Naive thymus-derived CD8-positive, alpha-beta T cell (primary cell): ENCODE measurements at regions not wholly inside any gene's neighbourhood (a gene's known extent, or its start where the extent isn't known, plus 50 kb on each side); places are given as distances from the start of the nearest gene placed in this dataset.
"Not testable (repeated sequence)": the region's sequence is repeated elsewhere in the genome, so short reads cannot be mapped to it uniquely, and the experiment has no call there.

ENCODE experiments used
- ATAC-seq, 2 donors: fragments of 150-1000 bp; cut with Tn5 transposase in 1 of 2; sonication (Bioruptor Pico), chemical (Tn5 transposase) in 1 of 2; 1 replicate in 1 of 2; 2 replicates in 1 of 2; pipeline ENCODE4 v1.10.0; 2021; ENCODE audit warnings: mild to moderate bottlenecking in 2 of 2, moderate library complexity in 2 of 2
- POLR2A ChIA-PET: fragments of 350-600 bp; sonication (Branson Sonifier 250); formaldehyde crosslinking; loops from one replicate; lab custom pipeline; 2021; ENCODE audit warnings: antibody characterized with exemption; lab: Charles Lee
- DNase-seq, 10 donors: peaks; one replicate each; pipeline versions ENCODE4 v3.0.0 to v3.0.0-alpha.2; 2020 to 2022
- H3K27ac Mint-ChIP-seq, 10 donors: one replicate each; pipeline ENCODE4 v1.8.0; 2020 to 2022; ENCODE audit warnings: mild to moderate bottlenecking in 10 of 10, mixed read lengths in 10 of 10, moderate library complexity in 4 of 10, inconsistent platforms in 1 of 10
- H3K27me3 Mint-ChIP-seq, 5 donors: one replicate each; pipeline ENCODE4 v1.8.0; 2021 to 2022; ENCODE audit warnings: mixed read lengths in 5 of 5
- H3K36me3 Mint-ChIP-seq, 3 donors: one replicate each; pipeline ENCODE4 v1.8.0; 2020 to 2022; ENCODE audit warnings: mixed read lengths in 3 of 3, mild to moderate bottlenecking in 2 of 3, inconsistent platforms in 1 of 3
- H3K4me1 Mint-ChIP-seq, 4 donors: one replicate each; pipeline ENCODE4 v1.8.0; 2021 to 2022; ENCODE audit warnings: mixed read lengths in 4 of 4
- H3K4me3 Mint-ChIP-seq, 10 donors: one replicate each; pipeline ENCODE4 v1.8.0; 2020 to 2022; ENCODE audit warnings: mild to moderate bottlenecking in 10 of 10, mixed read lengths in 10 of 10, moderate library complexity in 6 of 10, inconsistent platforms in 1 of 10
- H3K9me3 Mint-ChIP-seq, 9 donors: one replicate each; pipeline ENCODE4 v1.8.0; 2020 to 2022; ENCODE audit warnings: mixed read lengths in 9 of 9, mild to moderate bottlenecking in 3 of 9, inconsistent platforms in 1 of 9, moderate library complexity in 1 of 9

DNA sequence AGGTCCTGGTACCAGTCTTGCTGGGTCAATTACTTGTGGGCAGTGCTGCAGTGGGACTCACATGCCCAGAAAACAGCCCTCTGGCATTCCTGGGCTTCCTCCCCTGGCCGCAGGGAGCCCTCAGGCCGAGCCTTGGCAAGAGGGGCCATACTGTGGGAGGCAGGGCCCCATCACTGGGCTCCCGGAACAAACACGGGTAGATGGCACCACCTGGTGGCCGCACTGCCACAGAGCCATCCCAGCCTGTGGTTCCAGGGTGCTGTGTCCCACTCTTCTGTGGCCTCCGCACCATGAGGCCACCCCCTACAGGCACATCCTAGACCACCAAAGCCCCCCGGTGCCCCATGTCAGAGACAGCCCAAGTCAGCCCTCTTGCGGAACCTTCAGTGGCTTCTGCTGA is 123.3 kb upstream of the ZSCAN2 start:
- H3K4me1 Mint-ChIP-seq, POLR2A ChIA-PET, H3K4me3 Mint-ChIP-seq, H3K9me3 Mint-ChIP-seq, H3K27me3 Mint-ChIP-seq, H3K27ac Mint-ChIP-seq, H3K36me3 Mint-ChIP-seq, DNase-seq: not testable (repeated sequence)
- ATAC-seq = peak; percentile 58 to 95

DNA sequence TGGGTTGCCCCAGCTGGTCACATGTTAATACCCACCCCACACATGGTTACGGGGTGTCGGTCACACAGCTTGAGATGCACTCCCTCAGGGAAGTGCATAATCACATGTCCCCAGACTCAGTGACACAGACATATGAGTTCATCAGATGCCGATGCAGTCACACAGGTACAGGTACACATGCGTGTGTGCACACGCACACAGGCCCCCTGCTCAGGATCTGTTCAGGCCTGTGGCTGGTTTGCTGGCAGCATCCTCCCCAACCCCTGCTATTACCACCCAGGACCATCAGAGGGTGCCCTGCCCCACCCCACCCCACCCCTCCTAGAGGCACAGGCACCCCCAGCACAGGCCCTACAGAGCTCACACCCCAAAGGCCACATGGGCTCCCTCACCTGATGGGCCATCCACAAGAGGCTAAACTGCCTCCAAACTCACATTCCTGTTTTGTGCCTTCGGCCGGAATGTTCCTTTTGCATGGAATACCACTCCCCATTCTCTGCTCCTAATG is 120.6 kb upstream of the ZSCAN2 start:
- ATAC-seq, POLR2A ChIA-PET, H3K36me3 Mint-ChIP-seq, H3K27me3 Mint-ChIP-seq, H3K4me1 Mint-ChIP-seq, H3K27ac Mint-ChIP-seq, H3K4me3 Mint-ChIP-seq, DNase-seq, H3K9me3 Mint-ChIP-seq: not testable (repeated sequence)

DNA sequence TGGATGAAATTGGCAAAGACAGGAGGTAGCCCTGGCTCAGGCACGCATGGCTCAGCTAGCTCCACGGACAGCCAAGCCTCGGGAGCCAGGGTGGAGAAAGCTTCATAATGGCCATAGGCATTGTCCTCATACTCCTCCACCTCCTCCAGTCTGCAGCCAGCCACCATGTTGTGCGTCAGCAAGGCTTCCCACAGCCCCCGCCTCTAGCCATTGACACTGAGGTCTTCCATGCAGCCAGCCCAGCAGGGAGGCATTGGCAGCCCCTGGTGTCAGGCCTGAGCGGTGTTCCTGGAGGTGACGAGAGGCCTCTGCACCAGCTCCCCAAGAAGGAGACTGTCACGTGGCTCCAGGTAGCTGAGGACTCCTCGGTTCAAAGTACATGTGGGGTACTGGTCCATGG is 117.0 kb upstream of the ZSCAN2 start:
- H3K27ac Mint-ChIP-seq, H3K4me1 Mint-ChIP-seq, ATAC-seq, H3K27me3 Mint-ChIP-seq, H3K4me3 Mint-ChIP-seq, H3K36me3 Mint-ChIP-seq, POLR2A ChIA-PET, DNase-seq, H3K9me3 Mint-ChIP-seq: not testable (repeated sequence)

DNA sequence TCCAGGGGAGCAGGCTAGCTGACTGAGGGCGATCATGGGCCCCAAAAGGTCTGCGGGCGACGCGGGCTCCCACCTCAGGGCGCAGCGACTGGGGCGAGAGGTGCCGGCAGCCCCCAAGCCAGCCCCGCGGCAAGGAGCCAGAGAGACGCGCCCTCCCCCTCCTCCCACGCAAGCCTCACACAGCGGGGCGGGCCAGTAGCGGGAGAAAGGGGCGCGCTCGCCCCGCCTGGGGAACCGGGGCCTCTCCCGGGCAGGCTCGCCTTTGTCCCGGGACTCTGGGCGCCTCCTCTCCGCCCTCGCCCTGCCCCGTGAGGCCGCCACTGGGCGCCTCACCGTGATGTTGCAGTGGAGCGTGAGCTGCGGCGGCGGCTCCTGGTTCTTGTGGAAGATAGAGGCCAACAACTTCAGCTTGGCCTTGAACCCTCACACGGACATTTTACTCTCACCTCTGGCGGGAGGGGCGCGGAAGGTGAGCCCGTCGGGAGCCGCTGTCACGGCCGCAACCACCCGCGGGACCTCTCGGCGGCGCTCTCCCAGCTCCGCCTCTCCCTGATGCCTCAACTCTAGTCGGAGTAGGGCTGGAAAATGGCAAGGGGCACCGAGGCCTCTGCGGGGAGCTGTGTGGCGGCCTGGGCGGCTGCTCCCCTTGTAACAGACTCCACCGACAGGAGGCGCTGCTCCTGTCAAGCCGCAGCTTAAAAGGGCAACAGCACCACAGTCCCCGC is 100.5 kb upstream of the ZSCAN2 start:
- H3K36me3 Mint-ChIP-seq, H3K9me3 Mint-ChIP-seq, H3K4me1 Mint-ChIP-seq, ATAC-seq, POLR2A ChIA-PET, H3K27ac Mint-ChIP-seq, H3K27me3 Mint-ChIP-seq: not testable (repeated sequence)
- peak overlapping the region in 1 of 10 donors; percentile 47 for H3K4me3 Mint-ChIP-seq
- peak in 8 of 10 donors; percentile 14 to 62 (median 24) for DNase-seq

DNA sequence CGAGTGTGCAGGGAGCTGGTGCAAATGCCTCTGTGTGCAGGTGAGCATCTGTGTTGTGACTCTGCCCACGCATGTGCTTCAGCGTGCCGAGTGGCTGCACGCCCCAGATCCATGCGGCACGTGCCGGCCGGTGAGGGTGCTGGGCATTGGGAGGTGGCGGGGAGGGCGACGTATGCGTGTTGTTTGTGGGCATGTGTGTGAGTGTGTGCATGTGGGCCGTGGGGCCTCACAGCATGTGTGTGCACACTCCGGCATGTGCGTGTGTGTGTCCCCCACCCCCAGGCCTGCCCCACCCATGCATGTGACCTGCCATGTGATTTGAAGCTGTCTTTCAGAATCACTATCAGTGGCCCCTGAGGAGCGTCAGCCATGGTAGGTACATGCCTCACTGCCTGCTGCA is 97.7 kb upstream of the ZSCAN2 start:
- H3K36me3 Mint-ChIP-seq, H3K4me1 Mint-ChIP-seq, H3K27me3 Mint-ChIP-seq, DNase-seq, ATAC-seq, H3K27ac Mint-ChIP-seq, POLR2A ChIA-PET, H3K4me3 Mint-ChIP-seq, H3K9me3 Mint-ChIP-seq: not testable (repeated sequence)

GRCh38 chr15:84505552-84505951 is 95.3 kb upstream of the ZSCAN2 start:
- H3K36me3 Mint-ChIP-seq, H3K4me3 Mint-ChIP-seq, ATAC-seq, DNase-seq, H3K27me3 Mint-ChIP-seq, POLR2A ChIA-PET, H3K9me3 Mint-ChIP-seq, H3K27ac Mint-ChIP-seq, H3K4me1 Mint-ChIP-seq: not testable (repeated sequence)

- DNase-seq, H3K4me1 Mint-ChIP-seq, ATAC-seq, H3K27ac Mint-ChIP-seq, H3K36me3 Mint-ChIP-seq, H3K27me3 Mint-ChIP-seq, H3K9me3 Mint-ChIP-seq, POLR2A ChIA-PET, H3K4me3 Mint-ChIP-seq: not testable (repeated sequence)
These were observed 88.5 kb upstream of the ZSCAN2 start for GRCh38 chr15:84512324-84512723.

DNA sequence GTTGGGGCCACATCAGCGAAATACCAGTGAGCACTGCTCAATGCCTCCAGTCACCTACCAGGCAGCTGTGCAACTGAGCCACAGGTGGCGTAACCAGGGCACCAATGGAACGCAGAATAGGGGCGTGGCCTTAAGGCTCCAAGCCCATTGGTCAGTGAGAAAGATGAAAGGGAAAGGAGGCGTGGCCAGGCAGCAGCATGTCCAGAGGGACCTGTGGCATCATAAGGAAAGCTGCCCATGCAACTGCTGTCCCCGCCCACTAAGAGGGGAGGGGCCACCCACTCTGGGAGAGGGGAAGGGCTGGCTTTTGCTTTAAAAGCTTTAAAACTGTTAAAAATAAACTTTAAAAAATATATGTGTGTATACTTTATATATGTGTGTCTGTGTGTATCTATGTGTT is 84.0 kb upstream of the ZSCAN2 start:
- H3K27me3 Mint-ChIP-seq, H3K27ac Mint-ChIP-seq, H3K9me3 Mint-ChIP-seq, ATAC-seq, POLR2A ChIA-PET, H3K4me1 Mint-ChIP-seq, H3K36me3 Mint-ChIP-seq, DNase-seq, H3K4me3 Mint-ChIP-seq: not testable (repeated sequence)

GRCh38 chr15:84525491-84526344 is 75.1 kb upstream of the ZSCAN2 start:
- H3K9me3 Mint-ChIP-seq, H3K4me1 Mint-ChIP-seq, POLR2A ChIA-PET, H3K27me3 Mint-ChIP-seq, H3K4me3 Mint-ChIP-seq, DNase-seq, H3K36me3 Mint-ChIP-seq: not testable (repeated sequence)
- ATAC-seq = peak; percentile 47 to 92
- H3K27ac Mint-ChIP-seq = peak overlapping the region in 6 of 10 donors; percentile 11 to 90 (median 59)

GRCh38 chr15:84530751-84531150 is 70.1 kb upstream of the ZSCAN2 start:
- DNase-seq, ATAC-seq, POLR2A ChIA-PET, H3K4me3 Mint-ChIP-seq, H3K9me3 Mint-ChIP-seq, H3K27me3 Mint-ChIP-seq, H3K36me3 Mint-ChIP-seq: not testable (repeated sequence)
- peak overlapping the region in 1 of 10 donors; percentile 85 for H3K27ac Mint-ChIP-seq
- peaks cover 3 to 16% (median 11%) of the 10 kb centered on the region in 4 donors for H3K4me1 Mint-ChIP-seq

- H3K4me1 Mint-ChIP-seq = peaks cover 5 to 13% (median 10%) of the 10 kb centered on the region in 4 donors
- H3K27ac Mint-ChIP-seq, ATAC-seq, H3K9me3 Mint-ChIP-seq, POLR2A ChIA-PET, H3K4me3 Mint-ChIP-seq, DNase-seq, H3K36me3 Mint-ChIP-seq, H3K27me3 Mint-ChIP-seq: not testable (repeated sequence)
These were observed 69.6 kb upstream of the ZSCAN2 start for GRCh38 chr15:84531223-84531622.

GRCh38 chr15:84531709-84532367 is 69.0 kb upstream of the ZSCAN2 start:
- DNase-seq, H3K27me3 Mint-ChIP-seq, H3K36me3 Mint-ChIP-seq, H3K9me3 Mint-ChIP-seq, H3K27ac Mint-ChIP-seq, H3K4me3 Mint-ChIP-seq, ATAC-seq, POLR2A ChIA-PET: not testable (repeated sequence)
- peaks cover 5 to 11% (median 9%) of the 10 kb centered on the region in 4 donors for H3K4me1 Mint-ChIP-seq

- H3K4me3 Mint-ChIP-seq, POLR2A ChIA-PET: not testable (repeated sequence)
- peaks cover 0 to 12% (median 10%) of the 10 kb centered on the region in 3 donors for H3K36me3 Mint-ChIP-seq
These were observed 67.1 kb upstream of the ZSCAN2 start for GRCh38 chr15:84533705-84534104.

More at GRCh38 chr15:84533705-84534104, 67.1 kb upstream of the ZSCAN2 start:
- H3K27me3 Mint-ChIP-seq, ATAC-seq, H3K9me3 Mint-ChIP-seq, DNase-seq, H3K27ac Mint-ChIP-seq: not testable (repeated sequence)
- peaks cover 5 to 11% (median 8%) of the 10 kb centered on the region in 4 donors for H3K4me1 Mint-ChIP-seq
